ENCODE measurements at regions not wholly inside any gene's neighbourhood (a gene's known extent, or its start where the extent isn't known, plus 50 kb on each side); places are given as distances from the start of the nearest gene placed in this dataset.
"Not testable (repeated sequence)": the region's sequence is repeated elsewhere in the genome, so short reads cannot be mapped to it uniquely, and the experiment has no call there.

DNA sequence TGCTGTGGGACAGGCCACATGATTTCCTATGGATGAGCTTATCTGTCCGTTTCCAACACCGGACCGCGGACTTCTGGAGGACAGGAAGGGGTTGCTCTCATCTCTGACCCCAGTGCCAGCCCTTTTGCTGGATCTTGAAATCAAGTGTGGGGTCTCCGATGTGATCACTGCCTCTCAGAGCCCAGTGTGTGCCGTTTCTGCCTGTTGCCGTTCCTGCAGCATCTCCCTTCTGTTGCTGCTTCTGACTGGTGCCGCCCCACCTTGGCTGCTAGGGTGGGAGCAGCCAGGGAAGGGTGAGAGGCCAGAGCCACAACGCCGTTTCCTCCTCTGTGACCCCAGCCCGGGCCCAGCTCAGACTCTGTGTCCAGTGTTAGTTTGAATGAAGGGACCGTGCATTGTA is 67.3 kb upstream of the WNT4 start:
- no peak overlapping the region for H3K4me3 ChIP-seq (ENCODE audit: low read length)
- no peaks in the 10 kb centered on the region for H3K9me3 ChIP-seq (ENCODE audit: control insufficient read depth, low read length)
- H3K4me1 ChIP-seq (ENCODE audit: control insufficient read depth, insufficient read depth, low read length): no peaks in the 10 kb centered on the region
- H3K36me3 ChIP-seq (ENCODE audit: control insufficient read depth, insufficient read depth, low read length): no peaks in the 10 kb centered on the region
- peaks cover 54% of the 10 kb centered on the region for H3K27me3 ChIP-seq (ENCODE audit: control insufficient read depth, insufficient read depth, low read length)
- H3K9ac ChIP-seq (ENCODE audit: low read length): no peak overlapping the region

DNA sequence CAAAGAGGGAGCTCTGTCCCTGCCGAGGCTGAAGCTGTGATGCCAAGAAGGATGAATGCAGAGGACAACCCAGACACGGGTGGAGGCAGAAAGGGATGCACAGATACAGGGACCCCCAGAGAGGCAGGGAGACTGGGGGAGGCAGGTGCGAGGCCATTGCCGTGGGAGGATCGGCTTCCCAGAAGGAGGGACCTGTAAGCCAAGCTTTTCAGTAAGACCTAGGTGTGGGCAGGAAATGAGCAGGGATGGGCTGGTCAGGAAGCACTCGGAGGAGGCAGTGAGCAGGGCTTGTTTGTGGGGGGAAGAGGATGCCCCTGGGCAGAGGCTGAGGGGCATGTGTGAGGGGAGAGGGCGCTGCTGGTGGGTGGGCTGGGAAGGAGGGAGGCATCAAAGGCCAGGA is 67.7 kb upstream of the WNT4 start:
- Histone ChIP-seq H3K4me3 (ENCODE audit: low read length) (no peak overlapping the region), H3K4me1 (ENCODE audit: control insufficient read depth, insufficient read depth, low read length) (no peaks in the 10 kb centered on the region), H3K27me3 (ENCODE audit: control insufficient read depth, insufficient read depth, low read length) (peaks cover 51% of the 10 kb centered on the region)

DNA sequence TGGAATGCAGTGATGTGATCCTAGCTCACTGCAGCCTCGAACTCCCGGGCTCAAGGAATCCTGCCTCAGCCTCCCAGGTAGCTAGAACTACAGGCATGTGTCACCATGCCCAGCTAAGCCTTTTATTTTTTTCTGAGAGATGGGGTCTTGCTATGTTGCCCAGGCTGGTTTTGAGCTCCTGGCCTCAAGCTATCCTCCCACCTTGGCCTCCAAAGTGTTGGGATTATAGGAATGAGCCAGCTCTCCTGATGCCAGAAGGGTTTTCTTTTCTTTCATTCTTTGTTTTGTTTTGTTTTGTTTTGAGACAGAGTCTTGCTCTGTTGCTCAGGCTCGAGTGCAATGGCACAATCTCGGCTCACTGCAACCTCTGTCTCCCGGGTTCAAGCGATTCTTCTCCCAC is 68.6 kb upstream of the WNT4 start:
- peaks cover 51% of the 10 kb centered on the region for H3K27me3 ChIP-seq (ENCODE audit: control insufficient read depth, insufficient read depth, low read length)
- H3K9me3 ChIP-seq (ENCODE audit: control insufficient read depth, low read length); H3K36me3 ChIP-seq (ENCODE audit: control insufficient read depth, insufficient read depth, low read length): not testable (repeated sequence)

More for the DNA sequence above, 67.7 kb upstream of the WNT4 start:
- Histone ChIP-seq H3K9ac (ENCODE audit: low read length) (no peak overlapping the region), H3K9me3 (ENCODE audit: control insufficient read depth, low read length) (no peaks in the 10 kb centered on the region), H3K36me3 (ENCODE audit: control insufficient read depth, insufficient read depth, low read length) (no peaks in the 10 kb centered on the region)

DNA sequence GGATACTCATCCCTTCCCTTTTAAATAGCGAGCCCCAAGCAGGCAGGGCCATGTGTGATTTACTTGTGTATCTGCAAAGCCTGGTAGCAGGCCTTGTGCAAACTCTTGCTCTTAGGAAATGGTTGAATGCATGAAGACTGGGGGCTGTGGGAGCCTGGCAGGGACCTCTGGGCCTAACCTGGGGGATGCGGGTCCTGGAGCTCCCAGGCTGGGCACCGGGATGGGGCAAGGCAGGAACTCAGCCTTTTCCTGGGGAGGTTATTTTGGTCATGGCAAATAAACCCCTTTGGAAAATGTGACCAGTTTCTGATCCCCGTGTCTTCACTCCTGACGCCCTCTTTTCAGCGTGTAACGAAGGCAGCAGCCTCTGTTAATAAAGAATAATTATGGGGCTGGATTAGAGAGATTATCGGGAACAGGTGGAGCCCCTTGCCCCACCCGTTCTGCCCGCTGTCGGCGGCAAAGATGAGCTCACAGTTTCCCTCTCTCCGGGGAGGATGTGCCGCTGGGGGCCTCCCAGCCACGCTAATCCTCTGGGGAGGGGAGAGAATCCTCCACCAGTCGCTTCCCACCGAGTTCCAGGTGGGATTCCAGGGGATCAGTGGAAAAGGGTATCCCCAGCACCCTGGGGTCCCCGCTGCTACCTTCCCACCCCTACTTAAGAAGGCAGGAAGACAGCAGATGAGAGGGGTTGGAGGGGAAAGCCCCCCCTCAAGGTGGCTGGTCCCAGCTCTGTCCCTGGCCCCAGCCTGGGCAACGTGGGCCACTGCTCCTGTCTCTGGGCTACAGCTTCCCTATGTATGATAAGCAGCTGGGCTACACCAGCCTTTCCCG is 69.7 kb upstream of the WNT4 start:
- Histone ChIP-seq H3K9me3 (ENCODE audit: control insufficient read depth, low read length) (no peaks in the 10 kb centered on the region), H3K36me3 (ENCODE audit: control insufficient read depth, insufficient read depth, low read length) (no peaks in the 10 kb centered on the region), H3K9ac (ENCODE audit: low read length) (no peak overlapping the region), H3K4me1 (ENCODE audit: control insufficient read depth, insufficient read depth, low read length) (no peaks in the 10 kb centered on the region), H3K4me3 (ENCODE audit: low read length) (no peak overlapping the region), H3K27me3 (ENCODE audit: control insufficient read depth, insufficient read depth, low read length) (peaks cover 39% of the 10 kb centered on the region)

More for the DNA sequence above, 68.6 kb upstream of the WNT4 start:
- not testable (repeated sequence) for H3K4me1 ChIP-seq (ENCODE audit: control insufficient read depth, insufficient read depth, low read length); H3K4me3 ChIP-seq (ENCODE audit: low read length); H3K9ac ChIP-seq (ENCODE audit: low read length)

DNA sequence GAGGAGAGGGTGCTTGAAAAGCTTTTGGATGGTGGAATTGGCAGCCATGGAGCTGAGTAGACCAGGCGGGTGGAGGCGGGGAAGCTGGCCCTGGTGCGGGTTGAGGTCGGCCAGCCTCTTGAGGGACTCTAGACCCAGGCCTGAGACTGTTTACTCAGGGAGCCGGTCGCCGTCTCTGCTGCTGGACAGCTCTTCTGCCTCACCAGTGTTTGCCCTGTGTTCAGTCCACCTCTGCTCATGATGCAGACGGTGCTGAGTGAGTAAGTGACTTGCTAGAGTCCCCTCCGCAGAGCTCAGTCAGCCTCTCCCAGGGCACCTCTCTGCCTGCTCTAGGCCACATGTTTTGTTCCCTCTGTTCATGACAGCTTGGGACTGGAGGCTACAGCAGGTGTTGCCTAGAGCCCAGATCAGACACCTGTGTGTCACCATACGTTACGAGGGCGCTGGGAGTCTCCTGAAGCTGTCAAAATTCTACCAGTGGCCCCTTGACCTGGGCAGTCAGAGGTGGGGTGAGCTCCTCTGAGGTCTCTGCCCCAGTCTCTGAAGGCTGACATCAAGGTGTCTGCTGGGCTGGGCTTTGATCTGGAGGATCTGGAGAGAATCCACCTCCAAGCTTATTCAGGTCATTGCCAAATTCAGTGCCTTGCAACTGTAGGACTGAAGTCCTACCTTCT is 73.5 kb upstream of the WNT4 start:
- no peaks in the 10 kb centered on the region for H3K4me1 ChIP-seq (ENCODE audit: control insufficient read depth, insufficient read depth, low read length)
- peaks cover 12% of the 10 kb centered on the region for H3K27me3 ChIP-seq (ENCODE audit: control insufficient read depth, insufficient read depth, low read length)
- no peaks in the 10 kb centered on the region for H3K9me3 ChIP-seq (ENCODE audit: control insufficient read depth, low read length)
- no peaks in the 10 kb centered on the region for H3K36me3 ChIP-seq (ENCODE audit: control insufficient read depth, insufficient read depth, low read length)
- no peak overlapping the region for H3K9ac ChIP-seq (ENCODE audit: low read length)
- H3K4me3 ChIP-seq (ENCODE audit: low read length): no peak overlapping the region

DNA sequence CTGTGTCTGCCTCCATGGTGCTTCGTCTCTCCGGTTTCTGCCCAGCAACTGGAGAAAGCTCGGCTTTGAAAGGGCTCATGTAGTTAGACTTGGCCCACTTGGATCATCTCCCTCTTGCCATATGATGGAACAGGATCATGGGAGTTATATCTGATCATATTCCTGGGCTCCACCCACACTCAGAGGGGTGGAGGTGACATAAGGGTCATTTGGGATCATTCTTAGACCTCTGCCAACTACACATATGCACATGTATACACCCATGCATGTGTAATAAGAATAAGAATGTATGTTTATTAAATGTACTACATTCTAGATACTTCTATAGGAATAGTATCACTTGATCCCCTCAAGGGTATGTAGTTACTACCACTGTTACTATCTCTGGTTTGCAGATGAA is 74.1 kb upstream of the WNT4 start:
- no peaks in the 10 kb centered on the region for H3K36me3 ChIP-seq (ENCODE audit: control insufficient read depth, insufficient read depth, low read length)
- H3K9ac ChIP-seq (ENCODE audit: low read length): no peak overlapping the region
- H3K9me3 ChIP-seq (ENCODE audit: control insufficient read depth, low read length): no peaks in the 10 kb centered on the region
- peaks cover 12% of the 10 kb centered on the region for H3K27me3 ChIP-seq (ENCODE audit: control insufficient read depth, insufficient read depth, low read length)
- no peaks in the 10 kb centered on the region for H3K4me1 ChIP-seq (ENCODE audit: control insufficient read depth, insufficient read depth, low read length)
- H3K4me3 ChIP-seq (ENCODE audit: low read length): no peak overlapping the region

DNA sequence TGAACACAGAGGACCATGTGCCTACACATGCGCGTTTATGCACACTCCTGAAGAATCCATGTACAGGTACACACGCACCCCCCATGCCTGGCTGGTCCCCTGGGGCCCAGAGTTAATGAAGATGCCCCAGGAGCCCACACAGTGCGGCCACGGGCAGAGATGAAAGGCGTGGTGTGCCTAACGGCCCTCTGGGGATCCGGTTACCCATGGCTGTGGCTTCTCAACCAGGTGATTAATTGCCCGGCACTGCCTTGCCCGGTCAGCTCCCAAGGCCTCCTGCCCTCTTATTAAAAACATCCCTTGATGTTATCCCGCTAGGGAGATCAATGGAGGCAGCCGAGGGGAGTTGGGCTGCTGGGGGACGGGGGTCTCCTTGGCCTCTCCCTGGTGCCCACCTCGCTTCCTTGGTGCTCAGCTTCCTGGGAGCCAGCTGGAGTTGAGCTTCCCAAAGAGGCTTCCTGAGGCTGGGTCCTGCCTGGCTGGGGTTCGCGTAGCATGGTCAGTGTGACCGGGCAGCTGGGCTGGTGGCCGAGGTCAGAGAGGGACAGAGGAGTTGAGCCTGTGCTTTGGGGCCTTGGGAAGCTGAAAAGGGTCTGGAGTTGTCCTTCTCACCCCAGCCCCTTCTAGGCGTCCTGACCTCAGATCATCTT is 75.0 kb upstream of the WNT4 start:
- H3K4me3 ChIP-seq (ENCODE audit: low read length): no peak overlapping the region
- peaks cover 3% of the 10 kb centered on the region for H3K27me3 ChIP-seq (ENCODE audit: control insufficient read depth, insufficient read depth, low read length)

DNA sequence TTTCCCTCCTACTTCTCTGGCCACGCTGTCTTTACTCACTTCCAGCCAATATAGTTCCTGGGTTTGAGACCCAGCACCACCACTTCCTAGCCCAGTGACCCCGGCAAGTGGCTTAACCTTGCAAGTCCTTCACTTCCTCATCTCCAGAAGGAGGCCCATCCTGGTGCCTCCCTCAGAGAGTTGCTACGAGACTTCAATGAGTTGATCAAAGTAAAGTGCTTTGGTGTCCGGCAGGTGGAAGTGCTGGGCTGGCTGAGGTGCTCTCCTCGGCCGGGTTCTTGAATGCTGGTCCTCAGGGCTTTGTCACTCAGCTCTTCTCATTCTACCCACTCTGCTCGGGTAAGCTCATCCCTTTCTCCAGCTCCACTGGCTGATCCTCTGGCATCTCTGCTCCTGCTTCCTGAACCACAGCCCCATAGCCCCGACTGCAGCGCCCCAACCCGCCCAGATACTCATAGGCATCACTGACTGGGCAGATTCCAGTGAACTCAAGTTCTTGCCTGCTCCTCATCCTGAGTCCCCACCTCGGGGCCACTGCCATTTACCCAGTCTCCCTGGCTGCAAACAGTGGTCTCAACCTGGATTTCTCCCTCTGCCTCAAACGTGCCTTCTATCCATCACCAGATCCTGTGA is 75.8 kb upstream of the WNT4 start:
- Histone ChIP-seq H3K9ac (ENCODE audit: low read length) (no peak overlapping the region), H3K9me3 (ENCODE audit: control insufficient read depth, low read length) (no peaks in the 10 kb centered on the region), H3K4me1 (ENCODE audit: control insufficient read depth, insufficient read depth, low read length) (no peaks in the 10 kb centered on the region), H3K36me3 (ENCODE audit: control insufficient read depth, insufficient read depth, low read length) (no peaks in the 10 kb centered on the region), H3K27me3 (ENCODE audit: control insufficient read depth, insufficient read depth, low read length) (no peaks in the 10 kb centered on the region), H3K4me3 (ENCODE audit: low read length) (no peak overlapping the region)

More for the DNA sequence above, 75.0 kb upstream of the WNT4 start:
- H3K9me3 ChIP-seq (ENCODE audit: control insufficient read depth, low read length): no peaks in the 10 kb centered on the region
- H3K36me3 ChIP-seq (ENCODE audit: control insufficient read depth, insufficient read depth, low read length): no peaks in the 10 kb centered on the region
- H3K9ac ChIP-seq (ENCODE audit: low read length): no peak overlapping the region
- H3K4me1 ChIP-seq (ENCODE audit: control insufficient read depth, insufficient read depth, low read length): no peaks in the 10 kb centered on the region

DNA sequence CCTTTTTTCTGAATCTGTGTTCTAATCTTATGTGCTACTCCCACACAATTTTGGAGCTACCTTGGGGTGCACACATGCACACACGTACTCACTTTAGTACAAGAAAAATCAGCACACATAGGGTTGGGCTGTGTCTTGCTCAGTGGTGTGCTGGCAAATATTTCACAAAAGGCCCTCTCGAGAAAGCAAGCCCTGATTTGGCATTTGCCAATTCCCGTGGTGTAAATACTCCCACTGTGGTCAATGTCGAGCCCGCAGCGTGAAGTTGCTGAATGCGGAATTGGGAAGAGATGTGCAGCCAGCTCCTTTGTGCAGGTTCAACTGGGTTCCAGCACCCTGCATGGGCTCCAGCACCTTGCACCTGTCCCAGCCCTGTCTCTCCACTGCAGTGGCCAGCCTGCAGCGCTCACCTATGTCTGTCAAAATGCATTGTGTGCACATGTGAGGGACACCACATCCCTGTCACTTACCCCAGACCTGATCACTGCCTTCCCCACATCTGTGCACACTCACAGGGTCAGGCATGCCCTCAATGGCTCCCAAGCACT is 78.4 kb upstream of the WNT4 start:
- Histone ChIP-seq H3K27me3 (ENCODE audit: control insufficient read depth, insufficient read depth, low read length) (no peaks in the 10 kb centered on the region), H3K9ac (ENCODE audit: low read length) (no peak overlapping the region), H3K4me1 (ENCODE audit: control insufficient read depth, insufficient read depth, low read length) (no peaks in the 10 kb centered on the region), H3K9me3 (ENCODE audit: control insufficient read depth, low read length) (no peaks in the 10 kb centered on the region), H3K36me3 (ENCODE audit: control insufficient read depth, insufficient read depth, low read length) (no peaks in the 10 kb centered on the region), H3K4me3 (ENCODE audit: low read length) (no peak overlapping the region)

DNA sequence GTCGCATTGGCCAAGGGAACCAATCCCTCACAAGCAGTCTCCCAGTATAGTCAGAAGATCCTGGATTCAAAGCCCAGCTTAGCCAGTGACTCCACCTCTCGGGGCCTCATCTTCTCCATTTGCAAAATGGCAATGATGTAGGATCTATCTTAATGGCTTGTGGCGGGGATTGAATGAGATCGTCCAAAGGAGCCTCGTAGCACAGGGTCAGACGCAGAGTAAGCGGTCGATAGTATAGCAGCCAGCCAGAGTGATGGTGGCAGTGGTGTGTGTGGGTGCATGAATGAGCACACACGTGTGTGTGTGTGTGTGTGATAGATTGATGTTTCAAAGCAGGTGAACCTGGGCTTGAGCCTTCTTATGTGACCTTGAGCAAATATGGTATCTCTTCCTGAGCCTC is 79.8 kb upstream of the WNT4 start:
- Histone ChIP-seq H3K36me3 (ENCODE audit: control insufficient read depth, insufficient read depth, low read length) (no peaks in the 10 kb centered on the region), H3K4me3 (ENCODE audit: low read length) (no peak overlapping the region), H3K4me1 (ENCODE audit: control insufficient read depth, insufficient read depth, low read length) (no peaks in the 10 kb centered on the region), H3K27me3 (ENCODE audit: control insufficient read depth, insufficient read depth, low read length) (no peaks in the 10 kb centered on the region), H3K9ac (ENCODE audit: low read length) (no peak overlapping the region), H3K9me3 (ENCODE audit: control insufficient read depth, low read length) (no peaks in the 10 kb centered on the region)

DNA sequence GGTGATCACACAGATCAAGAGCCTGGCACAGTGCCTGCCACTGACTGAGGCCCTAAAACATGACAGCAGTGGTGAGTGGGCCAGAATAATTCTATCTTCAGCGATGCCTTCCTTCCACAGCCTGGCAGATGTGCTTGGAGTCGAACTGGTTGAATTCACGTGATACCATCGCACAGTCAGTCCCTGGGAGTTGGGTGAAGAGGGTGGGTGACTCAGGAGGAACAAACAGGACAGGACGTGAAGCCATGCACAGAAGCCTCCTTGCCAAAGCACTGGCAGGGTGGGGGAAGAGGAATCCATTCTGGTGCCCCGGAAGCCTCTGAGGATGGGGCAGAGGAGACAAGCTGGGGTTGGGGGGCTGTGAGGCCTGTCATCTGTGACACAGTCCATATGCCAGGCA is 80.3 kb upstream of the WNT4 start:
- Histone ChIP-seq H3K4me3 (ENCODE audit: low read length) (no peak overlapping the region), H3K9me3 (ENCODE audit: control insufficient read depth, low read length) (no peaks in the 10 kb centered on the region), H3K9ac (ENCODE audit: low read length) (no peak overlapping the region)

More for the DNA sequence above, 80.3 kb upstream of the WNT4 start:
- no peaks in the 10 kb centered on the region for H3K27me3 ChIP-seq (ENCODE audit: control insufficient read depth, insufficient read depth, low read length)
- H3K4me1 ChIP-seq (ENCODE audit: control insufficient read depth, insufficient read depth, low read length): no peaks in the 10 kb centered on the region
- H3K36me3 ChIP-seq (ENCODE audit: control insufficient read depth, insufficient read depth, low read length): no peaks in the 10 kb centered on the region
